ENCODE measurements at regions not wholly inside any gene's neighbourhood (a gene's known extent, or its start where the extent isn't known, plus 50 kb on each side); places are given as distances from the start of the nearest gene placed in this dataset.

- no peak overlapping the region for H3K4me3 ChIP-seq (replicated peaks in 1 of 3; ENCODE audit: insufficient read depth in 1 of 3, low read depth in 2 of 3, low read length in 3 of 3)
- FAIRE-seq = no peak
- H3K79me2 ChIP-seq (ENCODE audit: insufficient read depth, low read length) = no peaks in the 10 kb centered on the region
- no peaks in the 10 kb centered on the region for H3K27me3 ChIP-seq (ENCODE audit: control insufficient read depth in 1 of 2, insufficient read depth in 2 of 2, low read length in 2 of 2)
- TF ChIP-seq ZNF160 (CRISPR knock-in tag; IDR thresholded peaks at IDR 0.05) (no peak), ERF (CRISPR knock-in tag; IDR thresholded peaks at IDR 0.05) (no peak), MATR3 (CRISPR knock-in tag; IDR thresholded peaks at IDR 0.05) (no peak), ZNF34 (CRISPR knock-in tag; IDR thresholded peaks at IDR 0.05; ENCODE audit: borderline replicate concordance) (no peak), ESRRA (CRISPR knock-in tag; IDR thresholded peaks at IDR 0.05; ENCODE audit: low read depth) (no peak), IRF2 (CRISPR knock-in tag; IDR thresholded peaks at IDR 0.05) (no peak), ZBTB1 (CRISPR knock-in tag; IDR thresholded peaks at IDR 0.05; ENCODE audit: borderline replicate concordance) (no peak), TSC22D2 (CRISPR knock-in tag; IDR thresholded peaks at IDR 0.05; ENCODE audit: borderline replicate concordance) (no peak), ZNF329 (CRISPR knock-in tag; IDR thresholded peaks at IDR 0.05; ENCODE audit: low read depth) (no peak), ZNF20 (CRISPR knock-in tag; IDR thresholded peaks at IDR 0.05) (no peak), CC2D1A (CRISPR knock-in tag; IDR thresholded peaks at IDR 0.05) (no peak)
- no peaks in the 10 kb centered on the region for H3K36me3 ChIP-seq (replicated peaks in 1 of 2; ENCODE audit: control insufficient read depth in 1 of 2, insufficient read depth in 2 of 2, low read length in 2 of 2)
- no peak overlapping the region for H3K4me2 ChIP-seq (ENCODE audit: low read depth, low read length)
- BruUV-seq (replicated peaks) = no TSS peak
- ChIA-PET POLR2A (no interaction called here), CTCF (ENCODE audit: low intra/inter-chr PET ratio, low total read pairs) (no interaction called here)
- H3K4me1 ChIP-seq (ENCODE audit: insufficient read depth, low read length) = no peaks in the 10 kb centered on the region
- no peak overlapping the region for H3K9ac ChIP-seq (ENCODE audit: insufficient read depth, low read depth, low read length)
- DNase-seq (ENCODE audit: low spot score) = no peak
- H3K9me3 ChIP-seq (ENCODE audit: low read length) = no peaks in the 10 kb centered on the region
- no peak overlapping the region for H3K27ac ChIP-seq (ENCODE audit: extremely low read length, insufficient read depth, low read length)
- in situ Hi-C loops (cut with HindIII; ENCODE audit: extremely low pct_ligation_motif_present, low pct_unique_long_range_greater_than_20kb) (no loop called here), intact Hi-C loops (cut with micrococcal nuclease; ENCODE audit: unreplicated experiment) (no loop called here)
- H4K20me1 ChIP-seq (ENCODE audit: insufficient read depth, low read length) = no peaks in the 10 kb centered on the region
- H2AFZ ChIP-seq (ENCODE audit: low read length) = no peak overlapping the region
- WGBS (ENCODE audit: low lambda C conversion rate) = 8% methylated on average over 9 of the region's 9 CpGs
- ATAC-seq = no peak
Observed at GRCh38 chr7:31171216-31171785, 119.2 kb downstream of the ADCYAP1R1 start.

Measured in HepG2 (cell line).